ENCODE measurements at regions not wholly inside any gene's neighbourhood (a gene's known extent, or its start where the extent isn't known, plus 50 kb on each side); places are given as distances from the start of the nearest gene placed in this dataset.

- TF ChIP-seq RAD21 (IDR thresholded peaks at IDR 0.05; ENCODE audit: low read depth) (no peak), TAF1 (IDR thresholded peaks at IDR 0.05; ENCODE audit: low read depth) (no peak), NFIC (IDR thresholded peaks at IDR 0.05) (no peak), MAX (IDR thresholded peaks at IDR 0.05) (no peak), CEBPB (IDR thresholded peaks at IDR 0.05) (no peak), REST (IDR thresholded peaks at IDR 0.05; ENCODE audit: low read depth) (no peak)
Observed at GRCh38 chrX:76026292-76026691, 146.6 kb upstream of the PBDC1 start.
